SK-N-SH treated with all-trans-retinoic acid at 6 μM for 48 hours (cell line): ENCODE measurements at regions not wholly inside any gene's neighbourhood (a gene's known extent, or its start where the extent isn't known, plus 50 kb on each side); places are given as distances from the start of the nearest gene placed in this dataset.

Source experiments
- ATAC-seq: fragments of 200-7000 bp; cut with Tn5 transposase; 3 replicates; pipeline ENCODE4 v1.9.1; 2020; ENCODE audit warnings: mild to moderate bottlenecking, moderate library complexity
- ARNTL ChIP-seq: fragments of 450-650 bp; formaldehyde crosslinking; IDR thresholded peaks from 2 replicates; pipeline ENCODE4 v1.5.0; 2020; ENCODE audit warnings: low read depth, mild to moderate bottlenecking, moderate library complexity, borderline replicate concordance
- BACH2 ChIP-seq: fragments of 250-450 bp; sonication (Bioruptor Pico); IDR thresholded peaks from 2 replicates; pipeline ENCODE4 v1.9.0; 2021; ENCODE audit warnings: mild to moderate bottlenecking, borderline replicate concordance
- CSDC2 ChIP-seq: fragments of 250-450 bp; sonication (Bioruptor Pico); IDR thresholded peaks from 2 replicates; pipeline ENCODE4 v1.5.0; 2020; ENCODE audit warnings: mild to moderate bottlenecking, moderate library complexity
- ESRRG ChIP-seq: fragments of 250-450 bp; sonication (Bioruptor Pico); IDR thresholded peaks from 2 replicates; pipeline ENCODE4 v1.6.1; 2021; ENCODE audit warnings: mild to moderate bottlenecking
- GLIS3 ChIP-seq: fragments of 250-450 bp; sonication (Bioruptor Pico); IDR thresholded peaks from 2 replicates; pipeline ENCODE4 v1.5.0; 2020; ENCODE audit warnings: mild to moderate bottlenecking, moderate library complexity
- OSR1 ChIP-seq: fragments of 250-450 bp; sonication (Bioruptor Pico); IDR thresholded peaks from 2 replicates; pipeline ENCODE4 v1.8.0; 2022; ENCODE audit warnings: moderate library complexity, mild to moderate bottlenecking, inconsistent platforms
- PPARA ChIP-seq: fragments of 250-450 bp; sonication (Bioruptor Pico); IDR thresholded peaks from 2 replicates; pipeline ENCODE4 v1.5.0; 2020; ENCODE audit warnings: mild to moderate bottlenecking, borderline replicate concordance
- RARB ChIP-seq: fragments of 250-450 bp; sonication (Bioruptor Pico); IDR thresholded peaks from 2 replicates; pipeline ENCODE4 v1.8.0; 2021; ENCODE audit warnings: mild to moderate bottlenecking, moderate library complexity
- SNAI2 ChIP-seq: fragments of 250-450 bp; sonication (Bioruptor Pico); IDR thresholded peaks from 2 replicates; pipeline ENCODE4 v1.5.0; 2020; ENCODE audit warnings: mild to moderate bottlenecking, moderate library complexity
- TCF4 ChIP-seq: fragments of 250-450 bp; sonication (Bioruptor Pico); IDR thresholded peaks from 2 replicates; pipeline ENCODE4 v1.8.0; 2021; ENCODE audit warnings: mild to moderate bottlenecking, moderate library complexity, borderline replicate concordance
- TOX ChIP-seq: fragments of 250-450 bp; sonication (Bioruptor Pico); IDR thresholded peaks from 2 replicates; pipeline ENCODE4 v1.8.0; 2021; ENCODE audit warnings: mild to moderate bottlenecking, moderate library complexity, borderline replicate concordance
- TSHZ2 ChIP-seq: fragments of 250-450 bp; sonication (Bioruptor Pico); IDR thresholded peaks from 2 replicates; pipeline ENCODE4 v1.5.0; 2020; ENCODE audit warnings: mild to moderate bottlenecking, moderate library complexity
- ZC3H10 ChIP-seq: fragments of 250-450 bp; sonication (Bioruptor Pico); IDR thresholded peaks from 2 replicates; pipeline ENCODE4 v1.5.1; 2021; ENCODE audit warnings: mild to moderate bottlenecking, moderate library complexity
- ZFP3 ChIP-seq: fragments of 250-450 bp; sonication (Bioruptor Pico); IDR thresholded peaks from 2 replicates; pipeline ENCODE4 v1.5.0; 2020; ENCODE audit warnings: mild to moderate bottlenecking, moderate library complexity
- ZFP30 ChIP-seq: fragments of 450-650 bp; formaldehyde crosslinking; IDR thresholded peaks from 2 replicates; pipeline ENCODE4 v1.5.0; 2022; ENCODE audit warnings: mild to moderate bottlenecking, moderate library complexity
- ZNF565 ChIP-seq: fragments of 450-650 bp; formaldehyde crosslinking; conservative IDR thresholded peaks from 2 replicates; pipeline ENCODE4 v1.5.0; 2020; ENCODE audit warnings: low read depth, mild to moderate bottlenecking, moderate library complexity
- ZNF70 ChIP-seq: fragments of 450-650 bp; formaldehyde crosslinking; IDR thresholded peaks from 2 replicates; pipeline ENCODE4 v1.5.0; 2020; ENCODE audit warnings: mild to moderate bottlenecking, moderate library complexity
- ZNF8 ChIP-seq: fragments of 450-650 bp; formaldehyde crosslinking; IDR thresholded peaks from 2 replicates; pipeline ENCODE4 v1.5.0; 2020; ENCODE audit warnings: mild to moderate bottlenecking, moderate library complexity
- TF ChIP-seq, protein P1 (sequence below): fragments of 250-450 bp; sonication (Bioruptor Pico); IDR thresholded peaks from 2 replicates; pipeline ENCODE4 v1.8.0; 2020; ENCODE audit warnings: mild to moderate bottlenecking, moderate library complexity, borderline replicate concordance
- TF ChIP-seq, protein P2 (sequence below): fragments of 250-450 bp; sonication (Bioruptor Pico); IDR thresholded peaks from 2 replicates; pipeline ENCODE4 v1.8.0; 2021; ENCODE audit warnings: low read depth, mild to moderate bottlenecking, moderate library complexity, borderline replicate concordance
- TF ChIP-seq, protein P3 (sequence below): fragments of 250-450 bp; sonication (Bioruptor Pico); IDR thresholded peaks from 2 replicates; pipeline ENCODE4 v1.5.1; 2021; ENCODE audit warnings: mild to moderate bottlenecking, moderate library complexity

DNA sequence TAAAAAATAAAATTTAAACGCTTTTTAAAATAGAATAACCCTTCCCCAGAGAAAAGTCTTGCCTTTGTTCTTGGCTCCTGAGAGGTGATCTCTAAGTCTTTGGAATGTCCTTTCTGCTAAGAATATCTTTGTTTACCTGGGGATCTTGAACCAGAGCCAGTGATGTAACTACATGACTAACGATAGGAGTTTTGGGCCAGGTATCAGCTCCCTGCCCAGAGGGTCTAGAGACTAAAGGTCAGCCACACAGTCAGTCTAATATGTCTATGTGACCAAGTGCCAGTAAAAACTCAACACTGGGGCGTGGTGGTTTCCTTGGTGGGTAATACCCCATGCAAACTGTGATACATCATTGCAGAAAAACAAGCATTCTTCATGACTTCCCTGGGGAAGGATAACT, 1351.9 kb upstream of the C9orf72 start:
- no peak for ATAC-seq
- TF ChIP-seq, protein P1, sequence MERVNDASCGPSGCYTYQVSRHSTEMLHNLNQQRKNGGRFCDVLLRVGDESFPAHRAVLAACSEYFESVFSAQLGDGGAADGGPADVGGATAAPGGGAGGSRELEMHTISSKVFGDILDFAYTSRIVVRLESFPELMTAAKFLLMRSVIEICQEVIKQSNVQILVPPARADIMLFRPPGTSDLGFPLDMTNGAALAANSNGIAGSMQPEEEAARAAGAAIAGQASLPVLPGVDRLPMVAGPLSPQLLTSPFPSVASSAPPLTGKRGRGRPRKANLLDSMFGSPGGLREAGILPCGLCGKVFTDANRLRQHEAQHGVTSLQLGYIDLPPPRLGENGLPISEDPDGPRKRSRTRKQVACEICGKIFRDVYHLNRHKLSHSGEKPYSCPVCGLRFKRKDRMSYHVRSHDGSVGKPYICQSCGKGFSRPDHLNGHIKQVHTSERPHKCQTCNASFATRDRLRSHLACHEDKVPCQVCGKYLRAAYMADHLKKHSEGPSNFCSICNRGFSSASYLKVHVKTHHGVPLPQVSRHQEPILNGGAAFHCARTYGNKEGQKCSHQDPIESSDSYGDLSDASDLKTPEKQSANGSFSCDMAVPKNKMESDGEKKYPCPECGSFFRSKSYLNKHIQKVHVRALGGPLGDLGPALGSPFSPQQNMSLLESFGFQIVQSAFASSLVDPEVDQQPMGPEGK (CRISPR knock-in tag), result no peak
- TF ChIP-seq, protein P2, sequence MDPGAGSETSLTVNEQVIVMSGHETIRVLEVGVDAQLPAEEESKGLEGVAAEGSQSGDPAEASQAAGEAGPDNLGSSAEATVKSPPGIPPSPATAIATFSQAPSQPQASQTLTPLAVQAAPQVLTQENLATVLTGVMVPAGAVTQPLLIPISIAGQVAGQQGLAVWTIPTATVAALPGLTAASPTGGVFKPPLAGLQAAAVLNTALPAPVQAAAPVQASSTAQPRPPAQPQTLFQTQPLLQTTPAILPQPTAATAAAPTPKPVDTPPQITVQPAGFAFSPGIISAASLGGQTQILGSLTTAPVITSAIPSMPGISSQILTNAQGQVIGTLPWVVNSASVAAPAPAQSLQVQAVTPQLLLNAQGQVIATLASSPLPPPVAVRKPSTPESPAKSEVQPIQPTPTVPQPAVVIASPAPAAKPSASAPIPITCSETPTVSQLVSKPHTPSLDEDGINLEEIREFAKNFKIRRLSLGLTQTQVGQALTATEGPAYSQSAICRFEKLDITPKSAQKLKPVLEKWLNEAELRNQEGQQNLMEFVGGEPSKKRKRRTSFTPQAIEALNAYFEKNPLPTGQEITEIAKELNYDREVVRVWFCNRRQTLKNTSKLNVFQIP (CRISPR knock-in tag), result no peak
- no peak for TF ChIP-seq BACH2 (CRISPR knock-in tag)
- TF ChIP-seq TSHZ2 (CRISPR knock-in tag), result no peak
- TF ChIP-seq GLIS3, result no peak
- no peak for TF ChIP-seq ESRRG (CRISPR knock-in tag)

DNA sequence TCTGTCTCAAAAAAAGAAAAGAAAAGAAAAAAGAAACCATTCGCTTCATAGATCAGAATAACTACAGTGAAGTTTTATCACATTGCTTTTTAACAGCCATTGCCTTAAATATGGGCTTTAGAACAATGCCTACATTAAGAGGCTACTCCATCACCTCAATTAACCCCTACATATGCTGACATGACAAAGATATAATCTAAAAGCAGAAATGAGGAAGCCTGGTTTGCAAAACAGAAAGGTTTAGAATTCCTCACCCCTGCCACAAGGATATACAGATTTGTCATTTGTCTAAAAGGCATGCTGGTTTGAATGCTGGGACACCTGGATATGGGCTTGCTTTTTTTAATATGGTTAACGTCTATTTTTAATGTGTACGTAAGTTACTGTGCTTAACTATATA, 1353.0 kb upstream of the C9orf72 start:
- no peak for ATAC-seq
- TF ChIP-seq TOX (CRISPR knock-in tag), result no peak

- TF ChIP-seq RARB (no peak), ZNF565 (CRISPR knock-in tag) (no peak), TOX (CRISPR knock-in tag) (no peak), SNAI2 (CRISPR knock-in tag) (no peak), OSR1 (CRISPR knock-in tag) (no peak), CSDC2 (CRISPR knock-in tag) (no peak), ESRRG (CRISPR knock-in tag) (no peak), PPARA (CRISPR knock-in tag) (no peak), ZFP3 (no peak), ZFP30 (CRISPR knock-in tag) (no peak), ARNTL (CRISPR knock-in tag) (no peak), TSHZ2 (CRISPR knock-in tag) (no peak), TCF4 (no peak), ZC3H10 (CRISPR knock-in tag) (no peak), ZNF70 (CRISPR knock-in tag) (no peak), ZNF8 (no peak), BACH2 (CRISPR knock-in tag) (no peak), GLIS3 (no peak)
- TF ChIP-seq, protein P2 (CRISPR knock-in tag), result no peak
- TF ChIP-seq, protein P3, sequence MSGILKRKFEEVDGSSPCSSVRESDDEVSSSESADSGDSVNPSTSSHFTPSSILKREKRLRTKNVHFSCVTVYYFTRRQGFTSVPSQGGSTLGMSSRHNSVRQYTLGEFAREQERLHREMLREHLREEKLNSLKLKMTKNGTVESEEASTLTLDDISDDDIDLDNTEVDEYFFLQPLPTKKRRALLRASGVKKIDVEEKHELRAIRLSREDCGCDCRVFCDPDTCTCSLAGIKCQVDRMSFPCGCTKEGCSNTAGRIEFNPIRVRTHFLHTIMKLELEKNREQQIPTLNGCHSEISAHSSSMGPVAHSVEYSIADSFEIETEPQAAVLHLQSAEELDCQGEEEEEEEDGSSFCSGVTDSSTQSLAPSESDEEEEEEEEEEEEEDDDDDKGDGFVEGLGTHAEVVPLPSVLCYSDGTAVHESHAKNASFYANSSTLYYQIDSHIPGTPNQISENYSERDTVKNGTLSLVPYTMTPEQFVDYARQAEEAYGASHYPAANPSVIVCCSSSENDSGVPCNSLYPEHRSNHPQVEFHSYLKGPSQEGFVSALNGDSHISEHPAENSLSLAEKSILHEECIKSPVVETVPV (CRISPR knock-in tag), result no peak
- ATAC-seq, result no peak
These were observed 1354.4 kb upstream of the C9orf72 start for GRCh38 chr9:28927691-28928090.
